Nephron (organoid): ENCODE measurements at regions not wholly inside any gene's neighbourhood (a gene's known extent, or its start where the extent isn't known, plus 50 kb on each side); places are given as distances from the start of the nearest gene placed in this dataset.

Source experiments
- H3K27ac Mint-ChIP-seq, 3 experiments: 2 replicates each; pipeline ENCODE4 v1.8.0; 2020; ENCODE audit warnings: mixed read lengths in 3 of 3, mild to moderate bottlenecking in 2 of 3, moderate library complexity in 1 of 3
- H3K27me3 Mint-ChIP-seq: 2 replicates; pipeline ENCODE4 v1.8.0; 2021; ENCODE audit warnings: low read depth, mild to moderate bottlenecking, moderate library complexity, mixed read lengths
- H3K36me3 Mint-ChIP-seq: 2 replicates; pipeline ENCODE4 v1.8.0; 2020; ENCODE audit warnings: low read depth, mixed read lengths
- H3K4me1 Mint-ChIP-seq: 2 replicates; pipeline ENCODE4 v1.8.0; 2020; ENCODE audit warnings: mixed read lengths
- H3K4me3 Mint-ChIP-seq, 3 experiments: 2 replicates each; pipeline ENCODE4 v1.8.0; 2020; ENCODE audit warnings: mild to moderate bottlenecking in 3 of 3, mixed read lengths in 3 of 3, moderate library complexity in 2 of 3
- H3K9me3 Mint-ChIP-seq: 2 replicates; pipeline ENCODE4 v1.8.0; 2020; ENCODE audit warnings: mixed read lengths
- TF ChIP-seq, protein P1 (sequence below), 3 experiments: fragments of 200-600 bp; sonication (generic); IDR thresholded peaks; one replicate each; pipeline ENCODE4 v1.5.0; 2021; ENCODE audit warnings: antibody characterized with exemption in 3 of 3; ENCODE audit not compliant: unreplicated experiment in 3 of 3

DNA sequence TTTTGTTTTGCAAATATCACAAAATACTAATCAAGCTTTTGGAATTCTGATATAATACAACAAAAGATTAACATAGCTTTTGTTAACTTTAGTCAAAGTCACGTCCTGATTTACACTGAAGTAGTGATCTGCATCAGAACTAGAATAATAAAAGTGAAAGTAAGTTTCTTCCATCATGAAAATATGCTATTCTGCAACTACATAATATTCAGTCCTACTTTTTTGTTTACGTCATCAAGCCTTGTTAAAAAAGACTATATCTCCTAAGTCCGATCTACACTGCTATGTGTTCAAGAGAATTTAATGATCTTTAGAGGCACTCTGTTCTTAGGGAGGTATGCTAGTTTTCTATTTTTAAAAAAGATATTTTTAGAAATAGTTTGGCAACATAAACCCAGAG lies 330.1 kb downstream of the ARPP21 start:
- Mint-ChIP-seq H3K4me3 (no peak overlapping the region), H3K9me3 (no peaks in the 10 kb centered on the region), H3K36me3 (no peaks in the 10 kb centered on the region), H3K4me1 (peaks cover 5% of the 10 kb centered on the region), H3K27ac (no peak overlapping the region), H3K27me3 (no peaks in the 10 kb centered on the region)
- TF ChIP-seq, protein P1, sequence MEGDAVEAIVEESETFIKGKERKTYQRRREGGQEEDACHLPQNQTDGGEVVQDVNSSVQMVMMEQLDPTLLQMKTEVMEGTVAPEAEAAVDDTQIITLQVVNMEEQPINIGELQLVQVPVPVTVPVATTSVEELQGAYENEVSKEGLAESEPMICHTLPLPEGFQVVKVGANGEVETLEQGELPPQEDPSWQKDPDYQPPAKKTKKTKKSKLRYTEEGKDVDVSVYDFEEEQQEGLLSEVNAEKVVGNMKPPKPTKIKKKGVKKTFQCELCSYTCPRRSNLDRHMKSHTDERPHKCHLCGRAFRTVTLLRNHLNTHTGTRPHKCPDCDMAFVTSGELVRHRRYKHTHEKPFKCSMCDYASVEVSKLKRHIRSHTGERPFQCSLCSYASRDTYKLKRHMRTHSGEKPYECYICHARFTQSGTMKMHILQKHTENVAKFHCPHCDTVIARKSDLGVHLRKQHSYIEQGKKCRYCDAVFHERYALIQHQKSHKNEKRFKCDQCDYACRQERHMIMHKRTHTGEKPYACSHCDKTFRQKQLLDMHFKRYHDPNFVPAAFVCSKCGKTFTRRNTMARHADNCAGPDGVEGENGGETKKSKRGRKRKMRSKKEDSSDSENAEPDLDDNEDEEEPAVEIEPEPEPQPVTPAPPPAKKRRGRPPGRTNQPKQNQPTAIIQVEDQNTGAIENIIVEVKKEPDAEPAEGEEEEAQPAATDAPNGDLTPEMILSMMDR (IDR thresholded peaks at IDR 0.05; ENCODE audit: unreplicated experiment in 3 of 3) = no peak

DNA sequence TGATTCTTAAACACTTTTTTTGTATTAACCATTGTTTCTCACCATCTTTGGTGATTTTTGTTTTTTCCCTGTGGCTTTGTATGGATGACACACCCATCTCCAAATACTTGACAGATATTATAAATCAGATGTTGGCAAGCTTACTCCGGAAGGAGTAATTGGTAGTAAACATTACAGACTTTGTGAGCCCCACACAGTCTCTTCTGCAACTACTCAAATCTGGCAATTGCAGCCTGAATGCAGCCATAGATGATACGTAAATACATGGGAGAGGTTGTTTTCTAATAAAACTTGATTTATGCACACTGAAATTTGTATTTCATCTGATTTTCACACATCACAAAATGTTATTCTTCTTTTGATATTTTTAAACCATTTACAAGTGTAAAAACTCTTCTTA lies 331.5 kb downstream of the ARPP21 start:
- Mint-ChIP-seq H3K4me1 (peaks cover 5% of the 10 kb centered on the region), H3K27me3 (no peaks in the 10 kb centered on the region), H3K4me3 (no peak overlapping the region), H3K9me3 (no peaks in the 10 kb centered on the region), H3K36me3 (no peaks in the 10 kb centered on the region), H3K27ac (no peak overlapping the region)
- TF ChIP-seq, protein P1 (IDR thresholded peaks at IDR 0.05; ENCODE audit: unreplicated experiment in 3 of 3) = no peak

DNA sequence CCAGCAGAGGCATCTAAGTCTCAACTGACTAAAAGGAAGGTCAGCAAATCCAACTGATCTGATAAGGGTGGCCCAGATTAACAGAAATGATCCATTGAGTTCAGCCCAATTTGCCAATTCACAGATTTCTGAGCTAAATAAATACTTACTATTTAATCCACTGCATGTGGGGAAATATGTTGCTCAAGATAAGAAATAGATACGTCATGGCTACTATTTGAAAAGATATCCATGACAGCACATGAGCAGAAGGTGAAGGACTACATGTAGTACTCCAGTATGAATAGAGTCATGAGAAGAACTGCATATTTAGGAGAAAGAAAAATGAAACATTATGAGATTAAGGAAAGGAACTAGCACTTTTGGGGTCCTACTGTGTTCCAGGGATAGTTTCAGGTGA lies 332.4 kb downstream of the ARPP21 start:
- no peaks in the 10 kb centered on the region for H3K27me3 Mint-ChIP-seq
- TF ChIP-seq, protein P1 (IDR thresholded peaks at IDR 0.05; ENCODE audit: unreplicated experiment in 3 of 3) = no peak
- H3K9me3 Mint-ChIP-seq = no peaks in the 10 kb centered on the region
- no peak overlapping the region for H3K4me3 Mint-ChIP-seq
- H3K27ac Mint-ChIP-seq = no peak overlapping the region
- no peaks in the 10 kb centered on the region for H3K36me3 Mint-ChIP-seq
- peaks cover 5% of the 10 kb centered on the region for H3K4me1 Mint-ChIP-seq

DNA sequence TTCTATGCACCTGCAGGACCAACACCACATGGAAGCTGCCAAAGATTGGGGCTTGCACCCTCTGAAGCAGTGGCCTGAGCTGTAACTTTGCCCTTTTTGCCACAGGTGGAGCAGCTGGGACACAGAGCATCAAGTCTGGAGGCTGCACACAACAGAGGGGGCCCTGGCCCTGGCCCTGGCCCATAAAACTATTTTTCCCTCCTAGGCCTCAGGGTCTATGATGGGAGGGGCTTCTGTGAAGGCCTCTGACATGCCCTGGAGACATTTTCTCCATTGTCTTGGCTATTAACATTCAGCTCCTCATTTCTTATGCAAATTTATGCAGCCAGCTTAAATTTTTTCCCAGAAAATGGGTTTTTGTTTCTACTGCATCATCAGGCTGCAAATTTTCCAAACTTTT lies 335.5 kb downstream of the ARPP21 start:
- H3K4me1 Mint-ChIP-seq = peaks cover 5% of the 10 kb centered on the region
- H3K27me3 Mint-ChIP-seq = no peaks in the 10 kb centered on the region
- H3K36me3 Mint-ChIP-seq = no peaks in the 10 kb centered on the region
- TF ChIP-seq, protein P1 (IDR thresholded peaks at IDR 0.05; ENCODE audit: unreplicated experiment in 3 of 3) = no peak
- no peaks in the 10 kb centered on the region for H3K9me3 Mint-ChIP-seq
- no peak overlapping the region for H3K4me3 Mint-ChIP-seq
- no peak overlapping the region for H3K27ac Mint-ChIP-seq

DNA sequence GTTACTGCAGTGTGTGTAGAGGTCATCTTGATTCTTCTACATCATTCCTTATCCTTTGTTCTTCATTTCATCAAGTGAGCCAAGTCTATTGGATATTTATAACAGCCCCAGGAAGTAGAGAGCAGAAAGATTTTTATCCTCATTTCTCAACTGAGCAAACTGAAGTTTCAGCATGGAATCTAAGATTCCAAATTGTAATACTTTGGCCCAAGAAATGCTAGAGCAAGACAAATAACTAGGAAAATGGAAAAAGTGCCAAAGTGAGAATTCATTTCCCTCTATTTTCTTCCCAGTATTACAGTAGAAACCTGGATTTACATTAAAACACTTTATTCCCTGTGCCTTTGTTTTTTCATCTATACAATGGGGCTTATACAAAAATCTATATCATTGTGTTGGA lies 346.8 kb downstream of the ARPP21 start:
- H3K36me3 Mint-ChIP-seq = no peaks in the 10 kb centered on the region
- TF ChIP-seq, protein P1 (IDR thresholded peaks at IDR 0.05; ENCODE audit: unreplicated experiment in 3 of 3) = no peak
- peaks cover 8% of the 10 kb centered on the region for H3K4me1 Mint-ChIP-seq
- no peaks in the 10 kb centered on the region for H3K9me3 Mint-ChIP-seq
- no peak overlapping the region for H3K27ac Mint-ChIP-seq
- H3K27me3 Mint-ChIP-seq = peaks cover 4% of the 10 kb centered on the region
- no peak overlapping the region for H3K4me3 Mint-ChIP-seq

DNA sequence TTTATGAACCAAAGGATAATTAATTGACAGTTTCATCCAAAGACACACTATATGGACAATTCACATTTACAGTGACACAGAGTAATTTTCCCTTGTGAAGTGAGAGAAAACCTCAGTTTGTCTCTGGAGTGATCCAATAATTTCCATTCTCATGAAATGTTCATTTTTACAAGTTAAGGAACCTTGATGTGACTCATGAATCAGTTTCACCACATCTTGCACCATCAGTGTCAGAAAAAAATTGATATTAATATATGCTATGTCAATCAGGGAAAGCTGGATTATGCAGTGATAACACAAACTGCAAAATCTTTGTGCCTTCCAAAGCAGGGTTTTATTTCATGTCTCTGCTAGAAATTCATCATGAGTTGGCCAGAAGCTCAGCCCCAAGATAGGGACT lies 348.1 kb downstream of the ARPP21 start:
- Mint-ChIP-seq H3K9me3 (no peaks in the 10 kb centered on the region), H3K27me3 (peaks cover 8% of the 10 kb centered on the region), H3K27ac (no peak overlapping the region)

More for the DNA sequence above, 348.1 kb downstream of the ARPP21 start:
- Mint-ChIP-seq H3K36me3 (no peaks in the 10 kb centered on the region), H3K4me3 (no peak overlapping the region), H3K4me1 (peaks cover 8% of the 10 kb centered on the region)
- TF ChIP-seq, protein P1 (IDR thresholded peaks at IDR 0.05; ENCODE audit: unreplicated experiment in 3 of 3) = no peak
